ENCODE measurements at regions not wholly inside any gene's neighbourhood (a gene's known extent, or its start where the extent isn't known, plus 50 kb on each side); places are given as distances from the start of the nearest gene placed in this dataset.

DNA sequence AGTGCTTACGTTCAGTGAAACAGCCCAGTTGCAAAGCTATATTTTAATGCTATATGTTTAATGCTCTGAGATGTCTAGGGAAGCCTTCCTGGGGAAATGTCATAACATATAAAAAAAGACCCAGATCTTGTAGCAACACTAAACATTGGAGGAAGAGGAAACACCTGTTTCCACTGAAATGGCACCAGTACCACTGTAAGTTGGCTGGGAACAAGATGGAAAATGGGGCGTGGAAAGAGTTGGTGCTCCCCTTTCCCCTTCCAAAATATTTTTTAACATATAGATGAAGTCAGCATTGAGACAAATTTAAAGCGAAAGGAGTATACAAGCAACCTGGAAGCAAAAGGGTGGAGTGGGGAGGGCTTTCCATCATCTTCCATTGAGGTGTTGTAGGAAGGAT is 289.9 kb upstream of the COL8A1 start:
- no peak overlapping the region for H2AFZ ChIP-seq (ENCODE audit: low read length)
- no peak overlapping the region for H3K4me3 ChIP-seq (ENCODE audit: low read length)
- no peaks in the 10 kb centered on the region for H3K9me3 ChIP-seq (replicated peaks; ENCODE audit: insufficient read depth, low read length)
- no peaks in the 10 kb centered on the region for H3K79me2 ChIP-seq (ENCODE audit: low read length)
- H3K27ac ChIP-seq (ENCODE audit: low read length), result no peak overlapping the region
- no peak for DNase-seq
- H4K20me1 ChIP-seq (ENCODE audit: insufficient read depth, low read length), result no peaks in the 10 kb centered on the region
- no peak overlapping the region for H3K4me2 ChIP-seq (ENCODE audit: low read depth, low read length)
- H3K27me3 ChIP-seq (replicated peaks; ENCODE audit: insufficient read depth, low read length), result no peaks in the 10 kb centered on the region
- no peak overlapping the region for H3K9ac ChIP-seq (ENCODE audit: low read length)
- TF ChIP-seq, protein P1, sequence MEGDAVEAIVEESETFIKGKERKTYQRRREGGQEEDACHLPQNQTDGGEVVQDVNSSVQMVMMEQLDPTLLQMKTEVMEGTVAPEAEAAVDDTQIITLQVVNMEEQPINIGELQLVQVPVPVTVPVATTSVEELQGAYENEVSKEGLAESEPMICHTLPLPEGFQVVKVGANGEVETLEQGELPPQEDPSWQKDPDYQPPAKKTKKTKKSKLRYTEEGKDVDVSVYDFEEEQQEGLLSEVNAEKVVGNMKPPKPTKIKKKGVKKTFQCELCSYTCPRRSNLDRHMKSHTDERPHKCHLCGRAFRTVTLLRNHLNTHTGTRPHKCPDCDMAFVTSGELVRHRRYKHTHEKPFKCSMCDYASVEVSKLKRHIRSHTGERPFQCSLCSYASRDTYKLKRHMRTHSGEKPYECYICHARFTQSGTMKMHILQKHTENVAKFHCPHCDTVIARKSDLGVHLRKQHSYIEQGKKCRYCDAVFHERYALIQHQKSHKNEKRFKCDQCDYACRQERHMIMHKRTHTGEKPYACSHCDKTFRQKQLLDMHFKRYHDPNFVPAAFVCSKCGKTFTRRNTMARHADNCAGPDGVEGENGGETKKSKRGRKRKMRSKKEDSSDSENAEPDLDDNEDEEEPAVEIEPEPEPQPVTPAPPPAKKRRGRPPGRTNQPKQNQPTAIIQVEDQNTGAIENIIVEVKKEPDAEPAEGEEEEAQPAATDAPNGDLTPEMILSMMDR (IDR thresholded peaks at IDR 0.05; ENCODE audit: low read length), result no peak
- no peak for TF ChIP-seq EZH2phosphoT487 (IDR thresholded peaks at IDR 0.05; ENCODE audit: low read length)
- no peak for TF ChIP-seq EZH2 (optimal IDR thresholded peaks at IDR 0.05; ENCODE audit: low read depth, low read length)
- no peaks in the 10 kb centered on the region for H3K4me1 ChIP-seq (ENCODE audit: low read length)
- H3F3A ChIP-seq (ENCODE audit: insufficient read depth, low read length), result no peaks in the 10 kb centered on the region
- no peaks in the 10 kb centered on the region for H3K9me2 ChIP-seq (replicated peaks; ENCODE audit: insufficient read depth, low read length)
- H3K36me3 ChIP-seq (replicated peaks; ENCODE audit: insufficient read depth, low read length), result no peaks in the 10 kb centered on the region

DNA sequence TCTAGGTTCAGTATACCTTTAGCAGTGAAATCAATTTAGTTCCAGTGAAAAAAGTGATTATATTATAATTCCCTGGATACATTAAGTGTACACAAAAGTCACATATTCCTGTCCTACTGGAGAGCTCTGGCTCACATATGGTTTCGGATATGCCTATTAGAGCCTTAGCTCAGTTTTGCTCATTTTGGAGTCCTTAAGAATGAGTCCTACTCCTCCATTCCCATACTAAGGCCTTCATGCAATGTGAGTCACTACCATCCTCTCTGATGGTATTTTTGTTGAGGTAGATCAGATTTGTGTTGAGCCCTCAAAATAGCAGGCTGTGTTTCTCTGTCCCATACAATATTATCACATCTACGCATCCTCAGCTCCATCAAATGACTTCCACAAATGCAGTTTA is 294.2 kb upstream of the COL8A1 start:
- no peaks in the 10 kb centered on the region for H3F3A ChIP-seq (ENCODE audit: insufficient read depth, low read length)
- no peaks in the 10 kb centered on the region for H3K4me1 ChIP-seq (ENCODE audit: low read length)
- H3K27ac ChIP-seq (ENCODE audit: low read length), result no peak overlapping the region
- no peak overlapping the region for H3K9ac ChIP-seq (ENCODE audit: low read length)
- no peaks in the 10 kb centered on the region for H3K27me3 ChIP-seq (replicated peaks; ENCODE audit: insufficient read depth, low read length)
- no peak for DNase-seq
- H4K20me1 ChIP-seq (ENCODE audit: insufficient read depth, low read length), result no peaks in the 10 kb centered on the region
- no peak overlapping the region for H3K4me3 ChIP-seq (ENCODE audit: low read length)
- TF ChIP-seq, protein P1 (IDR thresholded peaks at IDR 0.05; ENCODE audit: low read length), result no peak
- no peak for TF ChIP-seq EZH2phosphoT487 (IDR thresholded peaks at IDR 0.05; ENCODE audit: low read length)
- no peak for TF ChIP-seq EZH2 (optimal IDR thresholded peaks at IDR 0.05; ENCODE audit: low read depth, low read length)
- no peak overlapping the region for H2AFZ ChIP-seq (ENCODE audit: low read length)
- no peaks in the 10 kb centered on the region for H3K9me2 ChIP-seq (replicated peaks; ENCODE audit: insufficient read depth, low read length)
- no peaks in the 10 kb centered on the region for H3K36me3 ChIP-seq (replicated peaks; ENCODE audit: insufficient read depth, low read length)
- no peaks in the 10 kb centered on the region for H3K79me2 ChIP-seq (ENCODE audit: low read length)
- no peak overlapping the region for H3K4me2 ChIP-seq (ENCODE audit: low read depth, low read length)
- H3K9me3 ChIP-seq (replicated peaks; ENCODE audit: insufficient read depth, low read length), result no peaks in the 10 kb centered on the region

- H3K4me3 ChIP-seq (ENCODE audit: low read length), result no peak overlapping the region
- H3F3A ChIP-seq (ENCODE audit: insufficient read depth, low read length), result no peaks in the 10 kb centered on the region
- no peaks in the 10 kb centered on the region for H3K27me3 ChIP-seq (replicated peaks; ENCODE audit: insufficient read depth, low read length)
- no peaks in the 10 kb centered on the region for H3K9me2 ChIP-seq (replicated peaks; ENCODE audit: insufficient read depth, low read length)
- no peaks in the 10 kb centered on the region for H3K9me3 ChIP-seq (replicated peaks; ENCODE audit: insufficient read depth, low read length)
- H4K20me1 ChIP-seq (ENCODE audit: insufficient read depth, low read length), result no peaks in the 10 kb centered on the region
- no peak overlapping the region for H2AFZ ChIP-seq (ENCODE audit: low read length)
- TF ChIP-seq EZH2 (optimal IDR thresholded peaks at IDR 0.05; ENCODE audit: low read depth, low read length), result no peak
- no peak for TF ChIP-seq EZH2phosphoT487 (IDR thresholded peaks at IDR 0.05; ENCODE audit: low read length)
- TF ChIP-seq, protein P1 (IDR thresholded peaks at IDR 0.05; ENCODE audit: low read length), result no peak
- no peaks in the 10 kb centered on the region for H3K36me3 ChIP-seq (replicated peaks; ENCODE audit: insufficient read depth, low read length)
- no peak overlapping the region for H3K9ac ChIP-seq (ENCODE audit: low read length)
- H3K4me1 ChIP-seq (ENCODE audit: low read length), result no peaks in the 10 kb centered on the region
- H3K27ac ChIP-seq (ENCODE audit: low read length), result no peak overlapping the region
- no peaks in the 10 kb centered on the region for H3K79me2 ChIP-seq (ENCODE audit: low read length)
- no peak overlapping the region for H3K4me2 ChIP-seq (ENCODE audit: low read depth, low read length)
- DNase-seq, result no peak
These were observed 296.0 kb upstream of the COL8A1 start for GRCh38 chr3:99342383-99342782.
